ENCODE measurements at regions not wholly inside any gene's neighbourhood (a gene's known extent, or its start where the extent isn't known, plus 50 kb on each side); places are given as distances from the start of the nearest gene placed in this dataset.

DNA sequence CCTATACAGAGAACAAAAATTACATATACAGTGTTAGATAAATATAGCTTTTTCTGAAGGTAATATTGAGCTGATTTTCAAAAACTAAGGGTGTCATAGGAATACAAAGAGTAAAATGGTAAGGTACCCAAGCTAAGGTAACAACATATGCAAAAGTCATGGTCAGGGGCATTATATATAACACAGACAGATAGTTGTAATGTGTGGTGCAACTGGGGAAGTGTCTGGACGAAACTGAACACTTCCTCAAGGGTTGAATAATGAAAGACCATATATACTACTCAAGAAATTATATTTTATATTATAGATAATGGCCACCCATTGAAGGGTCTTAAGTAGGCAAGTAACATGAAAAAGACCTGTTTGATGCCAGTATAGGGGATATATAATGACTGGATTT, 262.1 kb upstream of the CXXC4 start:
- no peak overlapping the region for H3K9ac ChIP-seq (ENCODE audit: insufficient read depth, low read length, poor library complexity, severe bottlenecking)
- no peaks in the 10 kb centered on the region for H3K9me3 ChIP-seq (replicated peaks in 1 of 2; ENCODE audit: control insufficient read depth in 1 of 2, insufficient read depth in 1 of 2, low read length in 2 of 2)
- intact Hi-C loops (cut with micrococcal nuclease): no loop called here
- H3K36me3 ChIP-seq (replicated peaks in 1 of 2; ENCODE audit: control insufficient read depth in 1 of 2, insufficient read depth in 2 of 2, low read length in 2 of 2): no peaks in the 10 kb centered on the region
- H3K27ac Mint-ChIP-seq: no peak overlapping the region
- no peaks in the 10 kb centered on the region for H3K36me3 Mint-ChIP-seq
- no peaks in the 10 kb centered on the region for H3K79me2 ChIP-seq (ENCODE audit: insufficient read depth, low read length)
- H3K27ac ChIP-seq (ENCODE audit: low read depth in 1 of 2, low read length in 2 of 2): no peak overlapping the region
- no peaks in the 10 kb centered on the region for H3K27me3 ChIP-seq (ENCODE audit: control insufficient read depth in 2 of 2, insufficient read depth in 2 of 2, low read length in 2 of 2)
- H3K4me1 ChIP-seq (ENCODE audit: control insufficient read depth in 1 of 2, insufficient read depth in 2 of 2, low read length in 2 of 2): no peaks in the 10 kb centered on the region
- H3K4me3 Mint-ChIP-seq: no peak overlapping the region
- H2AFZ ChIP-seq (ENCODE audit: insufficient read depth, low read depth, low read length, poor library complexity, severe bottlenecking): no peak overlapping the region
- TF ChIP-seq, protein P1, sequence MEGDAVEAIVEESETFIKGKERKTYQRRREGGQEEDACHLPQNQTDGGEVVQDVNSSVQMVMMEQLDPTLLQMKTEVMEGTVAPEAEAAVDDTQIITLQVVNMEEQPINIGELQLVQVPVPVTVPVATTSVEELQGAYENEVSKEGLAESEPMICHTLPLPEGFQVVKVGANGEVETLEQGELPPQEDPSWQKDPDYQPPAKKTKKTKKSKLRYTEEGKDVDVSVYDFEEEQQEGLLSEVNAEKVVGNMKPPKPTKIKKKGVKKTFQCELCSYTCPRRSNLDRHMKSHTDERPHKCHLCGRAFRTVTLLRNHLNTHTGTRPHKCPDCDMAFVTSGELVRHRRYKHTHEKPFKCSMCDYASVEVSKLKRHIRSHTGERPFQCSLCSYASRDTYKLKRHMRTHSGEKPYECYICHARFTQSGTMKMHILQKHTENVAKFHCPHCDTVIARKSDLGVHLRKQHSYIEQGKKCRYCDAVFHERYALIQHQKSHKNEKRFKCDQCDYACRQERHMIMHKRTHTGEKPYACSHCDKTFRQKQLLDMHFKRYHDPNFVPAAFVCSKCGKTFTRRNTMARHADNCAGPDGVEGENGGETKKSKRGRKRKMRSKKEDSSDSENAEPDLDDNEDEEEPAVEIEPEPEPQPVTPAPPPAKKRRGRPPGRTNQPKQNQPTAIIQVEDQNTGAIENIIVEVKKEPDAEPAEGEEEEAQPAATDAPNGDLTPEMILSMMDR (IDR thresholded peaks at IDR 0.05): no peak
- H3K4me1 Mint-ChIP-seq: no peaks in the 10 kb centered on the region
- no peak for DNase-seq
- no CpG with 5 or more reads among the region's 1 CpG for WGBS (ENCODE audit: insufficient coverage)
- peaks cover 0 to 3% (median 2%) of the 10 kb centered on the region in 7 donors for H3K9me3 Mint-ChIP-seq
- peaks cover 0 to 2% (median 0%) of the 10 kb centered on the region in 3 donors for H3K27me3 Mint-ChIP-seq (ENCODE audit: low read depth in 3 of 3)
- H3K4me3 ChIP-seq (replicated peaks in 1 of 3; ENCODE audit: low read depth in 2 of 3, low read length in 3 of 3): no peak overlapping the region
- no peaks in the 10 kb centered on the region for H4K20me1 ChIP-seq (ENCODE audit: insufficient read depth, low read length)
- no peak overlapping the region for H3K4me2 ChIP-seq (replicated peaks; ENCODE audit: extremely low read depth, low read length, poor library complexity, severe bottlenecking)

GRCh38 chr4:104758574-104758973, 263.9 kb upstream of the CXXC4 start:
- WGBS (ENCODE audit: insufficient coverage): no CpG with 5 or more reads among the region's 2 CpGs
- Histone ChIP-seq H3K79me2 (ENCODE audit: insufficient read depth, low read length) (no peaks in the 10 kb centered on the region), H3K27me3 (ENCODE audit: control insufficient read depth in 2 of 2, insufficient read depth in 2 of 2, low read length in 2 of 2) (no peaks in the 10 kb centered on the region), H2AFZ (ENCODE audit: insufficient read depth, low read depth, low read length, poor library complexity, severe bottlenecking) (no peak overlapping the region), H3K4me1 (ENCODE audit: control insufficient read depth in 1 of 2, insufficient read depth in 2 of 2, low read length in 2 of 2) (no peaks in the 10 kb centered on the region), H4K20me1 (ENCODE audit: insufficient read depth, low read length) (no peaks in the 10 kb centered on the region), H3K27ac (ENCODE audit: low read depth in 1 of 2, low read length in 2 of 2) (no peak overlapping the region), H3K9ac (ENCODE audit: insufficient read depth, low read length, poor library complexity, severe bottlenecking) (no peak overlapping the region), H3K4me2 (replicated peaks; ENCODE audit: extremely low read depth, low read length, poor library complexity, severe bottlenecking) (no peak overlapping the region), H3K9me3 (replicated peaks in 1 of 2; ENCODE audit: control insufficient read depth in 1 of 2, insufficient read depth in 1 of 2, low read length in 2 of 2) (no peaks in the 10 kb centered on the region), H3K36me3 (replicated peaks in 1 of 2; ENCODE audit: control insufficient read depth in 1 of 2, insufficient read depth in 2 of 2, low read length in 2 of 2) (no peaks in the 10 kb centered on the region), H3K4me3 (replicated peaks in 1 of 3; ENCODE audit: low read depth in 2 of 3, low read length in 3 of 3) (no peak overlapping the region)
- Mint-ChIP-seq H3K36me3 (no peaks in the 10 kb centered on the region), H3K4me3 (no peak overlapping the region), H3K27ac (no peak overlapping the region), H3K9me3 (peaks cover 0 to 5% (median 2%) of the 10 kb centered on the region in 7 donors), H3K4me1 (no peaks in the 10 kb centered on the region), H3K27me3 (ENCODE audit: low read depth in 3 of 3) (peaks cover 2% of the 10 kb centered on the region in 3 donors)
- intact Hi-C loops (cut with micrococcal nuclease): no loop called here
- DNase-seq: no peak
- TF ChIP-seq, protein P1 (IDR thresholded peaks at IDR 0.05): no peak
